Naive thymus-derived CD4-positive, alpha-beta T cell (primary cell): ENCODE measurements at regions not wholly inside any gene's neighbourhood (a gene's known extent, or its start where the extent isn't known, plus 50 kb on each side); places are given as distances from the start of the nearest gene placed in this dataset.
A peak's percentile ranks its signal among the peaks of the same experiment; 100 is the strongest.

ENCODE experiments used
- ATAC-seq: fragments of 150-1000 bp; cut with Tn5 transposase; 2 replicates; pipeline ENCODE4 v1.10.0; 2021; ENCODE audit warnings: mild to moderate bottlenecking, moderate library complexity
- CTCF ChIA-PET: fragments of 350-600 bp; sonication (Branson Sonifier 250); formaldehyde crosslinking; loops from one replicate; lab custom pipeline; 2021; ENCODE audit warnings: antibody characterized with exemption; lab: Charles Lee
- POLR2A ChIA-PET: fragments of 350-600 bp; sonication (Branson Sonifier 250); formaldehyde crosslinking; loops from one replicate; lab custom pipeline; 2021; ENCODE audit warnings: antibody characterized with exemption, inconsistent platforms; lab: Charles Lee
- DNase-seq, 9 donors: peaks; one replicate each; pipeline versions ENCODE4 v3.0.0 to v3.0.0-alpha.2; 2020 to 2022; ENCODE audit warnings: mixed read lengths in 1 of 9
- H3K27ac ChIP-seq: one replicate; pipeline ENCODE4 v1.7.0; 2013; ENCODE audit warnings: mild to moderate bottlenecking, low read depth, low read length, moderate library complexity
- H3K27me3 ChIP-seq, 2 donors: one replicate each; pipeline ENCODE4 v1.7.0; 2013; ENCODE audit warnings: low read length in 2 of 2, mild to moderate bottlenecking in 2 of 2, moderate library complexity in 2 of 2; ENCODE audit not compliant: control insufficient read depth in 2 of 2, insufficient read depth in 2 of 2
- H3K36me3 ChIP-seq, 3 experiments: 1 replicate in 2 of 3; 2 replicates in 1 of 3; pipeline ENCODE4 v1.7.0; 2013; ENCODE audit warnings: low read length in 3 of 3, mild to moderate bottlenecking in 3 of 3, moderate library complexity in 1 of 3; ENCODE audit not compliant: insufficient read depth in 3 of 3, control insufficient read depth in 2 of 3
- H3K4me1 ChIP-seq, 2 donors: one replicate each; pipeline ENCODE4 v1.7.0; 2013; ENCODE audit warnings: low read length in 2 of 2, mild to moderate bottlenecking in 2 of 2, moderate library complexity in 1 of 2; ENCODE audit not compliant: control insufficient read depth in 2 of 2, insufficient read depth in 2 of 2
- H3K4me3 ChIP-seq: 2 replicates; pipeline ENCODE4 v1.7.0; 2013; ENCODE audit warnings: mild to moderate bottlenecking, low read length
- H3K9me3 ChIP-seq, 3 experiments: 1 replicate in 2 of 3; 2 replicates in 1 of 3; pipeline ENCODE4 v1.7.0; 2013; ENCODE audit warnings: low read length in 3 of 3; ENCODE audit not compliant: control insufficient read depth in 2 of 3
- H3K27ac Mint-ChIP-seq, 9 donors: one replicate each; pipeline ENCODE4 v1.8.0; 2020 to 2022; ENCODE audit warnings: mixed read lengths in 9 of 9, mild to moderate bottlenecking in 8 of 9, moderate library complexity in 5 of 9, inconsistent platforms in 2 of 9
- H3K27me3 Mint-ChIP-seq, 5 donors: one replicate each; pipeline ENCODE4 v1.8.0; 2021 to 2022; ENCODE audit warnings: mixed read lengths in 5 of 5, mild to moderate bottlenecking in 1 of 5
- H3K36me3 Mint-ChIP-seq, 5 donors: one replicate each; pipeline ENCODE4 v1.8.0; 2020 to 2022; ENCODE audit warnings: mixed read lengths in 5 of 5, mild to moderate bottlenecking in 3 of 5, inconsistent platforms in 1 of 5
- H3K4me1 Mint-ChIP-seq, 7 donors: one replicate each; pipeline ENCODE4 v1.8.0; 2020 to 2022; ENCODE audit warnings: mixed read lengths in 7 of 7, mild to moderate bottlenecking in 3 of 7, inconsistent platforms in 1 of 7
- H3K4me3 Mint-ChIP-seq, 10 donors: one replicate each; pipeline ENCODE4 v1.8.0; 2020 to 2022; ENCODE audit warnings: mild to moderate bottlenecking in 10 of 10, mixed read lengths in 10 of 10, moderate library complexity in 6 of 10, inconsistent platforms in 2 of 10
- H3K9me3 Mint-ChIP-seq, 11 donors: one replicate each; pipeline ENCODE4 v1.8.0; 2020 to 2022; ENCODE audit warnings: mixed read lengths in 11 of 11, mild to moderate bottlenecking in 4 of 11, inconsistent platforms in 1 of 11, moderate library complexity in 1 of 11
- intact Hi-C, 2 donors: fragments of 100-400 bp; cut with micrococcal nuclease; formaldehyde crosslinking; loops; one replicate each; pipeline ENCODE4 v1.15.1; 2023

GRCh38 chr3:177946497-177946896 is 589.7 kb upstream of the KCNMB2 start:
- POLR2A ChIA-PET = interaction anchor here (0.6 kb wide), 1 partner anchor 76 kb away, joined by 3 read pairs; no protein-coding TSS in a partner anchor
- no peaks in the 10 kb centered on the region for H3K9me3 ChIP-seq
- no peak overlapping the region for H3K27ac ChIP-seq
- no peaks in the 10 kb centered on the region for H3K36me3 ChIP-seq
- H3K36me3 Mint-ChIP-seq = peaks cover 0 to 6% (median 3%) of the 10 kb centered on the region in 5 donors
- no peak overlapping the region for H3K4me3 Mint-ChIP-seq
- peaks cover 0 to 11% (median 3%) of the 10 kb centered on the region in 11 donors for H3K9me3 Mint-ChIP-seq
- no peak for DNase-seq
- peak overlapping the region in 1 of 9 donors; percentile 87 for H3K27ac Mint-ChIP-seq
- intact Hi-C loops = loop anchor here in 1 of 2 donors (10.0 kb wide), 1 partner anchor 582 kb away; no protein-coding TSS in a partner anchor
- H3K27me3 ChIP-seq = no peaks in the 10 kb centered on the region
- H3K4me3 ChIP-seq = no peak overlapping the region
- H3K27me3 Mint-ChIP-seq = no peaks in the 10 kb centered on the region
- H3K4me1 ChIP-seq = peaks cover 19 to 29% of the 10 kb centered on the region in 2 donors
- H3K4me1 Mint-ChIP-seq = peaks cover 20 to 47% (median 37%) of the 10 kb centered on the region in 7 donors
- CTCF ChIA-PET = no interaction called here
- ATAC-seq = no peak

GRCh38 chr3:177946936-177947335 is 589.3 kb upstream of the KCNMB2 start:
- intact Hi-C loops = loop anchor here in 1 of 2 donors (10.0 kb wide), 1 partner anchor 582 kb away; no protein-coding TSS in a partner anchor
- H3K27ac Mint-ChIP-seq = no peak overlapping the region
- no peaks in the 10 kb centered on the region for H3K36me3 ChIP-seq
- DNase-seq = no peak
- CTCF ChIA-PET = no interaction called here
- no peak overlapping the region for H3K27ac ChIP-seq
- H3K4me3 Mint-ChIP-seq = no peak overlapping the region
- POLR2A ChIA-PET = no interaction called here
- H3K36me3 Mint-ChIP-seq = peaks cover 0 to 6% (median 3%) of the 10 kb centered on the region in 5 donors
- H3K9me3 ChIP-seq = no peaks in the 10 kb centered on the region
- peaks cover 19 to 29% of the 10 kb centered on the region in 2 donors for H3K4me1 ChIP-seq
- no peak for ATAC-seq
- H3K4me1 Mint-ChIP-seq = peaks cover 20 to 44% (median 36%) of the 10 kb centered on the region in 7 donors
- no peaks in the 10 kb centered on the region for H3K27me3 Mint-ChIP-seq
- no peak overlapping the region for H3K4me3 ChIP-seq
- H3K9me3 Mint-ChIP-seq = peaks cover 0 to 11% (median 3%) of the 10 kb centered on the region in 11 donors
- H3K27me3 ChIP-seq = no peaks in the 10 kb centered on the region

GRCh38 chr3:177947901-177948300 is 588.3 kb upstream of the KCNMB2 start:
- ATAC-seq = no peak
- peaks cover 0 to 9% (median 3%) of the 10 kb centered on the region in 11 donors for H3K9me3 Mint-ChIP-seq
- no peaks in the 10 kb centered on the region for H3K27me3 ChIP-seq
- no peaks in the 10 kb centered on the region for H3K27me3 Mint-ChIP-seq
- no peaks in the 10 kb centered on the region for H3K36me3 ChIP-seq
- no peak overlapping the region for H3K27ac ChIP-seq
- POLR2A ChIA-PET = no interaction called here
- H3K4me3 Mint-ChIP-seq = no peak overlapping the region
- no peak for DNase-seq
- H3K36me3 Mint-ChIP-seq = peaks cover 0 to 6% (median 3%) of the 10 kb centered on the region in 5 donors
- no peak overlapping the region for H3K4me3 ChIP-seq
- H3K4me1 ChIP-seq = peaks cover 19 to 29% of the 10 kb centered on the region in 2 donors
- H3K9me3 ChIP-seq = no peaks in the 10 kb centered on the region
- CTCF ChIA-PET = no interaction called here
- H3K27ac Mint-ChIP-seq = no peak overlapping the region
- H3K4me1 Mint-ChIP-seq = peaks cover 20 to 34% (median 32%) of the 10 kb centered on the region in 7 donors
- intact Hi-C loops = loop anchor here in 1 of 2 donors (10.0 kb wide), 1 partner anchor 583 kb away; no protein-coding TSS in a partner anchor

GRCh38 chr3:177948716-177949425 is 587.4 kb upstream of the KCNMB2 start:
- DNase-seq = no peak
- ChIA-PET POLR2A (no interaction called here), CTCF (no interaction called here)
- no peaks in the 10 kb centered on the region for H3K27me3 Mint-ChIP-seq
- Histone ChIP-seq H3K36me3 (no peaks in the 10 kb centered on the region), H3K27ac (no peak overlapping the region), H3K27me3 (no peaks in the 10 kb centered on the region), H3K9me3 (no peaks in the 10 kb centered on the region), H3K4me3 (no peak overlapping the region), H3K4me1 (peaks cover 18 to 21% of the 10 kb centered on the region in 2 donors)
- peaks cover 16 to 25% (median 24%) of the 10 kb centered on the region in 7 donors for H3K4me1 Mint-ChIP-seq
- no peak overlapping the region for H3K27ac Mint-ChIP-seq
- H3K9me3 Mint-ChIP-seq = peaks cover 0 to 7% (median 3%) of the 10 kb centered on the region in 11 donors
- H3K4me3 Mint-ChIP-seq = no peak overlapping the region
- no peak for ATAC-seq
- intact Hi-C loops = loop anchor here in 1 of 2 donors (10.0 kb wide), 1 partner anchor 584 kb away; no protein-coding TSS in a partner anchor
- H3K36me3 Mint-ChIP-seq = peaks cover 0 to 6% (median 2%) of the 10 kb centered on the region in 5 donors

- peaks cover 0 to 7% (median 0%) of the 10 kb centered on the region in 7 donors for H3K4me1 Mint-ChIP-seq
- intact Hi-C loops = no loop called here
- ChIA-PET CTCF (no interaction called here), POLR2A (interaction anchor here (0.8 kb wide), 1 partner anchor 471 kb away, joined by 3 read pairs; no protein-coding TSS in a partner anchor)
- no peak overlapping the region for H3K4me3 Mint-ChIP-seq
- DNase-seq (no peak), ATAC-seq (no peak)
- no peaks in the 10 kb centered on the region for H3K36me3 ChIP-seq
- H3K9me3 Mint-ChIP-seq = peaks cover 0 to 3% (median 0%) of the 10 kb centered on the region in 11 donors
- H3K27me3 Mint-ChIP-seq = no peaks in the 10 kb centered on the region
- no peak overlapping the region for H3K27ac ChIP-seq
- no peaks in the 10 kb centered on the region for H3K9me3 ChIP-seq
- H3K4me1 ChIP-seq = no peaks in the 10 kb centered on the region
- H3K4me3 ChIP-seq = no peak overlapping the region
- no peaks in the 10 kb centered on the region for H3K27me3 ChIP-seq
- no peaks in the 10 kb centered on the region for H3K36me3 Mint-ChIP-seq
- H3K27ac Mint-ChIP-seq = no peak overlapping the region
Observed at GRCh38 chr3:177959188-177959587, 577.0 kb upstream of the KCNMB2 start.

- H3K4me3 ChIP-seq = no peak overlapping the region
- H3K36me3 ChIP-seq = no peaks in the 10 kb centered on the region
- Mint-ChIP-seq H3K36me3 (no peaks in the 10 kb centered on the region), H3K4me3 (no peak overlapping the region), H3K9me3 (peaks cover 0 to 3% (median 0%) of the 10 kb centered on the region in 11 donors), H3K27ac (no peak overlapping the region), H3K4me1 (peaks cover 0 to 15% (median 2%) of the 10 kb centered on the region in 7 donors), H3K27me3 (no peaks in the 10 kb centered on the region)
- H3K4me1 ChIP-seq = no peaks in the 10 kb centered on the region
- CTCF ChIA-PET = no interaction called here
- POLR2A ChIA-PET = interaction anchor here (1.7 kb wide), 1 partner anchor 15 kb away, joined by 4 read pairs; no protein-coding TSS in a partner anchor
- ATAC-seq (no peak), DNase-seq (no peak)
- H3K9me3 ChIP-seq = no peaks in the 10 kb centered on the region
- intact Hi-C loops = no loop called here
- H3K27me3 ChIP-seq = no peaks in the 10 kb centered on the region
- no peak overlapping the region for H3K27ac ChIP-seq
Observed at GRCh38 chr3:177960014-177960413, 576.2 kb upstream of the KCNMB2 start.
